Endodermal cell (in vitro differentiated cells): ENCODE measurements at regions not wholly inside any gene's neighbourhood (a gene's known extent, or its start where the extent isn't known, plus 50 kb on each side); places are given as distances from the start of the nearest gene placed in this dataset.

Experiments
- DNase-seq: peaks from one replicate; pipeline ENCODE4 v3.0.0-alpha.2; 2017
- H3K27ac ChIP-seq: 2 replicates; pipeline ENCODE4 v1.5.1; 2013; ENCODE audit warnings: mild to moderate bottlenecking, low read depth, low read length, moderate library complexity
- H3K27me3 ChIP-seq: 2 replicates; pipeline ENCODE4 v1.6.1; 2013; ENCODE audit warnings: mild to moderate bottlenecking, low read length, moderate library complexity; ENCODE audit not compliant: insufficient read depth, control insufficient read depth, poor library complexity, severe bottlenecking
- H3K36me3 ChIP-seq: 2 replicates; pipeline ENCODE4 v1.7.0; 2013; ENCODE audit warnings: mild to moderate bottlenecking, low read length, moderate library complexity; ENCODE audit not compliant: control insufficient read depth, insufficient read depth
- H3K4me1 ChIP-seq: one replicate; pipeline ENCODE4 v1.7.0; 2013; ENCODE audit warnings: low read length; ENCODE audit not compliant: control insufficient read depth, insufficient read depth
- H3K4me3 ChIP-seq: 2 replicates; pipeline ENCODE4 v1.5.1; 2013; ENCODE audit warnings: mild to moderate bottlenecking, low read length, moderate library complexity
- H3K9ac ChIP-seq: 2 replicates; pipeline ENCODE4 v1.6.1; 2013; ENCODE audit warnings: mild to moderate bottlenecking, low read length, moderate library complexity; ENCODE audit not compliant: poor library complexity, severe bottlenecking; ENCODE audit errors: extremely low read depth
- H3K9me3 ChIP-seq: 2 replicates; pipeline ENCODE4 v1.6.1; 2013; ENCODE audit warnings: mild to moderate bottlenecking, low read length, moderate library complexity; ENCODE audit not compliant: control insufficient read depth
- H3K27ac Mint-ChIP-seq: 2 replicates; pipeline ENCODE4 v1.8.0; 2020; ENCODE audit warnings: mixed read lengths
- H3K27me3 Mint-ChIP-seq: 2 replicates; pipeline ENCODE4 v1.8.0; 2021; ENCODE audit warnings: mild to moderate bottlenecking, mixed read lengths; ENCODE audit not compliant: insufficient read depth
- H3K36me3 Mint-ChIP-seq: 2 replicates; pipeline ENCODE4 v1.8.0; 2020; ENCODE audit warnings: low read depth, mixed read lengths
- H3K4me1 Mint-ChIP-seq: 2 replicates; pipeline ENCODE4 v1.8.0; 2020; ENCODE audit warnings: mixed read lengths
- H3K4me3 Mint-ChIP-seq: 2 replicates; pipeline ENCODE4 v1.8.0; 2020; ENCODE audit warnings: mild to moderate bottlenecking, moderate library complexity, mixed read lengths
- H3K9me3 Mint-ChIP-seq: 2 replicates; pipeline ENCODE4 v1.8.0; 2020; ENCODE audit warnings: mild to moderate bottlenecking, mixed read lengths
- WGBS, 2 experiments: methylation state at CpG; one replicate each; pipeline versions ENCODE4 v1.1.5 to v1.1.7; 2013; ENCODE audit warnings: missing lambda C conversion rate in 2 of 2, mixed read lengths in 1 of 2; ENCODE audit not compliant: insufficient coverage in 1 of 2, insufficient read length in 1 of 2; 5-methylcytosine and 5-hydroxymethylcytosine counted together
- TF ChIP-seq, protein P1 (sequence below): fragments of 200-600 bp; sonication (generic); conservative IDR thresholded peaks from 2 replicates; pipeline ENCODE4 v1.5.0; 2021; ENCODE audit warnings: antibody characterized with exemption, mild to moderate bottlenecking

DNA sequence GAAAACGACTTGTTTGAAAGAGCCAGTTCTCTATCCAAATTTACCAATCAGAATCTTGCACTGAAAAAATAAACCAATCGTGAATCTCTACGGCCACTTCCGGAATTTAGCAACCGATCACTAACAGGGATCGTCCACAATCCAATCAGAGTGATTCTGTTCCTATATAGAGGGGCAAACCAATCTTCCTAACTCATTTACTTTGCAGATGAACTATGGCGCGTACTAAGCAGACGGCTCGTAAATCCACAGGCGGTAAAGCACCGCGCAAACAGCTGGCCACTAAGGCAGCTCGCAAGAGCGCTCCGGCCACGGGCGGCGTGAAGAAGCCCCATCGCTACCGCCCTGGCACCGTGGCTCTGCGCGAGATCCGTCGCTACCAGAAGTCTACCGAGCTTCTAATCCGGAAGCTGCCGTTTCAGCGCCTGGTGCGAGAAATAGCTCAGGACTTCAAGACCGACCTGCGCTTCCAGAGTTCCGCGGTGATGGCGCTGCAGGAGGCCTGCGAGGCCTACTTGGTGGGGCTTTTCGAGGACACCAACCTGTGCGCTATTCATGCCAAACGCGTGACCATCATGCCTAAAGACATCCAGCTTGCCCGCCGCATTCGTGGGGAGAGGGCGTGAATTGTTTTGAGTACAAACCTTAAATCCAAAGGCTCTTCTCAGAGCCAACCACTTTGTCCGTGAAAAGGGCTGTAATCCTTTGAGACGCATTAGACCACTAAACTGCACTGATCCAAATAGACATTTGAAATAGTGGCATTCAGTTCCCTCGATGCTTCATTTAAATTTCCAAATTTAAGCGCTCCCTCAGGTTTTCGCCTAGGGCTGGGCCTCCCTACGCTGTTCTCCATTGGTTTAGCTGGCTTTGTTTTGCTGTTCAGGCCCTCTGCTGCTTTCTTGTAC is 138.0 kb downstream of the HFE start:
- 26 to 47% methylated on average over 29 to 51 of the region's 51 CpGs for WGBS, 2 experiments
- Mint-ChIP-seq H3K27ac (no peak overlapping the region), H3K27me3 (no peaks in the 10 kb centered on the region), H3K36me3 (no peaks in the 10 kb centered on the region), H3K4me3 (no peak overlapping the region), H3K9me3 (no peaks in the 10 kb centered on the region), H3K4me1 (peaks cover 12% of the 10 kb centered on the region)
- Histone ChIP-seq H3K9me3 (no peaks in the 10 kb centered on the region), H3K4me1 (no peaks in the 10 kb centered on the region), H3K36me3 (no peaks in the 10 kb centered on the region), H3K9ac (peak overlapping the region; percentile 99), H3K4me3 (peak overlapping the region; percentile 88), H3K27me3 (no peaks in the 10 kb centered on the region), H3K27ac (peak overlapping the region; percentile 100)
- TF ChIP-seq, protein P1, sequence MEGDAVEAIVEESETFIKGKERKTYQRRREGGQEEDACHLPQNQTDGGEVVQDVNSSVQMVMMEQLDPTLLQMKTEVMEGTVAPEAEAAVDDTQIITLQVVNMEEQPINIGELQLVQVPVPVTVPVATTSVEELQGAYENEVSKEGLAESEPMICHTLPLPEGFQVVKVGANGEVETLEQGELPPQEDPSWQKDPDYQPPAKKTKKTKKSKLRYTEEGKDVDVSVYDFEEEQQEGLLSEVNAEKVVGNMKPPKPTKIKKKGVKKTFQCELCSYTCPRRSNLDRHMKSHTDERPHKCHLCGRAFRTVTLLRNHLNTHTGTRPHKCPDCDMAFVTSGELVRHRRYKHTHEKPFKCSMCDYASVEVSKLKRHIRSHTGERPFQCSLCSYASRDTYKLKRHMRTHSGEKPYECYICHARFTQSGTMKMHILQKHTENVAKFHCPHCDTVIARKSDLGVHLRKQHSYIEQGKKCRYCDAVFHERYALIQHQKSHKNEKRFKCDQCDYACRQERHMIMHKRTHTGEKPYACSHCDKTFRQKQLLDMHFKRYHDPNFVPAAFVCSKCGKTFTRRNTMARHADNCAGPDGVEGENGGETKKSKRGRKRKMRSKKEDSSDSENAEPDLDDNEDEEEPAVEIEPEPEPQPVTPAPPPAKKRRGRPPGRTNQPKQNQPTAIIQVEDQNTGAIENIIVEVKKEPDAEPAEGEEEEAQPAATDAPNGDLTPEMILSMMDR = peak; percentile 54
- peak; percentile 87 for DNase-seq

DNA sequence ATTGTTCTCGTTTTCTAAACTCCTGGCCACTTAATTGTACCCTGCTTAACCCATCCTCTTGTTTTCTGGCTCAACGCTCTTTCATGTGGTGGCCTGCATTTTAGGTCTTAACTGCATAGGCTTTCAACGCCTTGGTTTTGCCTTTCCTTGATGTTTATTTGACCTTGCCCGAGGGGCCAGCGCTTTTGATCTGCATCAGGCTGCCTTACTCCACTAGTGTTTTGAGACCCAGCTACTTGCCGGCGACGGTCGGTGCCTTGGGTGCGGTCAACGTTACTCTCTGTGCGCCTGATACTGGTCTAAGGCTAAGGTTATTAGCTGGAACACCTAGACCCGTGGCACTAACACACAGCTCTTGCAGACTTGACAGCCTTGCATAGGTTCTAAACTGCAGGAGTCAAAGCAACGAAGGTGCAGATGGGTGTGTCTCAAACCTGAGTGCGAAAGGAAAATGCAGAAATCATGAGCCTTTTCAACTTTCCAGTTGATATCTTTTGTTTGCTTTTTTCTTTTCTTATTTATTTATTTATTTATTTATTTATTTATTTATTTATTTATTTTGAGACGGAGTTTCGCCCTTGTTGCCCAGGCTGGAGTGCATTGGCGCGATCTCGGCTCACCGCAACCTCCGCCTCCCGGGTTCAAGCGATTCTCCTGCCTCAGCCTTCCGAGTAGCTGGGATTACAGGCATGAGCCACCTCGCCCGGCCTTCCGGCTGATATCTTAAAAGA is 138.8 kb downstream of the HFE start:
- no peaks in the 10 kb centered on the region for H3K9me3 ChIP-seq
- H3K36me3 ChIP-seq = no peaks in the 10 kb centered on the region
- WGBS, 2 experiments = 18 to 56% methylated on average over 21 to 28 of the region's 28 CpGs
- H3K27ac ChIP-seq = peak overlapping the region; percentile 100
- Mint-ChIP-seq H3K9me3 (no peaks in the 10 kb centered on the region), H3K27me3 (no peaks in the 10 kb centered on the region), H3K4me3 (no peak overlapping the region), H3K36me3 (no peaks in the 10 kb centered on the region), H3K4me1 (peaks cover 6% of the 10 kb centered on the region), H3K27ac (peak overlapping the region; percentile 73)
- H3K9ac ChIP-seq = peak overlapping the region; percentile 99
- no peaks in the 10 kb centered on the region for H3K4me1 ChIP-seq
- DNase-seq = peak; percentile 76
- TF ChIP-seq, protein P1 = no peak
- peak overlapping the region; percentile 88 for H3K4me3 ChIP-seq
- no peaks in the 10 kb centered on the region for H3K27me3 ChIP-seq

DNA sequence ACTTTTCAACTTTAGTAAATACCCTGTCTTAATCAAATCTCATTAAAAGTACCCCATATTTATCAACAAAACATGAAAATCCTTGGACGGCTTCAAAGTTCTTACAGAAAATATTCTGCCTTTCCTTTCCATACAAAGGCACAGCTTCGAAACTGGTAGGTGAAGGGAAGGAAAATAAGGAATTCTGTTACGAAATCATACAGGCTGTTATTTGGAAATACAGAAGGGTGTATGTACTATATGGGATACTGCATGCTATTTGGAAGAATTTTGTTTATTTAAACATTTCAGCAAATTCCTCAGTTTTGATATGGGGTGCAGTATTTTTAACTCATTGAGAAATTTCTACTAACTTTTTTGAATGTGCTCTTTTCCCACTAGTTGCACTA is 138.4 kb upstream of the BTN3A2 start:
- Mint-ChIP-seq H3K27me3 (no peaks in the 10 kb centered on the region), H3K27ac (peak overlapping the region; percentile 73), H3K36me3 (no peaks in the 10 kb centered on the region), H3K4me3 (no peak overlapping the region), H3K9me3 (no peaks in the 10 kb centered on the region), H3K4me1 (peaks cover 6% of the 10 kb centered on the region)
- Histone ChIP-seq H3K27ac (peak overlapping the region; percentile 13), H3K9me3 (no peaks in the 10 kb centered on the region), H3K4me1 (no peaks in the 10 kb centered on the region), H3K4me3 (peak overlapping the region; percentile 34), H3K9ac (no peak overlapping the region), H3K27me3 (no peaks in the 10 kb centered on the region), H3K36me3 (no peaks in the 10 kb centered on the region)
- TF ChIP-seq, protein P1 = no peak
- no peak for DNase-seq
- WGBS, 2 experiments = 84 to 88% methylated on average over 1 to 3 of the region's 3 CpGs
